Hepatocyte (in vitro differentiated cells): ENCODE measurements at regions not wholly inside any gene's neighbourhood (a gene's known extent, or its start where the extent isn't known, plus 50 kb on each side); places are given as distances from the start of the nearest gene placed in this dataset.
"Not testable (repeated sequence)": the region's sequence is repeated elsewhere in the genome, so short reads cannot be mapped to it uniquely, and the experiment has no call there.

Experiments
- DNase-seq: peaks from one replicate; pipeline ENCODE4 v3.0.0-alpha.2; 2016; ENCODE audit warnings: low spot score
- H2AFZ ChIP-seq: fragments of 200-600 bp; sonication (generic); 2 replicates; pipeline ENCODE4 v1.6.0; 2016; ENCODE audit warnings: antibody characterized with exemption, mild to moderate bottlenecking
- H3K27ac ChIP-seq: fragments of 200-600 bp; sonication (generic); 2 replicates; pipeline ENCODE4 v1.5.1; 2016; ENCODE audit warnings: mild to moderate bottlenecking
- H3K27me3 ChIP-seq: fragments of 200-600 bp; sonication (generic); 2 replicates; pipeline ENCODE4 v1.6.1; 2016
- H3K36me3 ChIP-seq: fragments of 200-600 bp; sonication (generic); replicated peaks from 2 replicates; pipeline ENCODE4 v1.5.1; 2016; ENCODE audit warnings: low read depth; ENCODE audit not compliant: insufficient read depth
- H3K4me1 ChIP-seq: fragments of 200-600 bp; sonication (generic); 2 replicates; pipeline ENCODE4 v1.5.1; 2016; ENCODE audit warnings: mild to moderate bottlenecking, moderate library complexity; ENCODE audit not compliant: insufficient read depth
- H3K4me2 ChIP-seq: fragments of 200-600 bp; sonication (generic); 2 replicates; pipeline ENCODE4 v1.6.0; 2016
- H3K4me3 ChIP-seq: fragments of 200-600 bp; sonication (generic); 2 replicates; pipeline ENCODE4 v1.5.1; 2016; ENCODE audit warnings: mild to moderate bottlenecking
- H3K79me2 ChIP-seq: fragments of 200-600 bp; sonication (generic); 2 replicates; pipeline ENCODE4 v1.6.0; 2017; ENCODE audit warnings: mild to moderate bottlenecking
- H3K9me2 ChIP-seq: fragments of 200-600 bp; sonication (generic); replicated peaks from 2 replicates; pipeline ENCODE4 v1.6.0; 2017; ENCODE audit warnings: mild to moderate bottlenecking; ENCODE audit not compliant: insufficient read depth
- H3K9me3 ChIP-seq: fragments of 200-600 bp; sonication (generic); 2 replicates; pipeline ENCODE4 v1.5.1; 2016; ENCODE audit warnings: low read depth, mild to moderate bottlenecking
- H4K20me1 ChIP-seq: fragments of 200-600 bp; sonication (generic); 2 replicates; pipeline ENCODE4 v1.6.0; 2016; ENCODE audit warnings: mild to moderate bottlenecking; ENCODE audit not compliant: insufficient read depth, poor library complexity, severe bottlenecking
- CTCF ChIP-seq: fragments of 200-600 bp; sonication (generic); IDR thresholded peaks from 2 replicates; pipeline ENCODE4 v1.5.1; 2016; ENCODE audit warnings: antibody characterized with exemption, mild to moderate bottlenecking; ENCODE audit not compliant: poor library complexity
- EZH2 ChIP-seq: fragments of 200-600 bp; sonication (generic); IDR thresholded peaks from 2 replicates; pipeline ENCODE4 v1.6.1; 2016; ENCODE audit warnings: antibody characterized with exemption, mild to moderate bottlenecking, borderline replicate concordance
- EZH2phosphoT487 ChIP-seq: fragments of 200-600 bp; sonication (generic); IDR thresholded peaks from one replicate; pipeline ENCODE4 v1.6.1; 2018; ENCODE audit warnings: antibody characterized with exemption, mild to moderate bottlenecking, low read depth, moderate library complexity; ENCODE audit not compliant: unreplicated experiment, severe bottlenecking
- WGBS: methylation state at CpG from one replicate; pipeline ENCODE4 v1.1.6; 2016; ENCODE audit warnings: low lambda C conversion rate; ENCODE audit errors: missing lambda C conversion rate; 5-methylcytosine and 5-hydroxymethylcytosine counted together

DNA sequence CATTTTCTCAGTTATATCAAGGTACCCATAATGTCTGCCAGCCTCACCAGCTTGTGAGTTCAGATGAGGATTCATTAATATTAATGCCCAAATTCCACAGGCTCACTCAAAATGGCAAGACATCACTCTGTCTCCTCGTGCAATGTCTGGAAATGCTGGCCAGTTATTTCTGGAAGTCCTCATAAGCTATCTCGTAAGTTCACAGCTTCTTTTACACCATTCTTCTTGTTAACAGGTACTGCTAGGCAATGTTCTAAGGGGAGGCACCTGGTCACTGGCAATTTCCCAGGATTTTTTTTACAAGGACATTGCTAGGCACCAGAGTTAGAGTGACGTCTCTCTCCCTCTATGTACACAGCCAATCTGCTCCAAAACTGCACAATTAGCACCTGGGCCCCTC, 80.2 kb upstream of the SEMA3C start:
- no peaks in the 10 kb centered on the region for H3K9me3 ChIP-seq
- H3K36me3 ChIP-seq, result no peaks in the 10 kb centered on the region
- H3K4me1 ChIP-seq, result no peaks in the 10 kb centered on the region
- no peaks in the 10 kb centered on the region for H3K9me2 ChIP-seq
- H3K4me3 ChIP-seq, result no peak overlapping the region
- no peak for DNase-seq
- H4K20me1 ChIP-seq, result no peaks in the 10 kb centered on the region
- no peak overlapping the region for H2AFZ ChIP-seq
- H3K27ac ChIP-seq, result no peak overlapping the region
- H3K27me3 ChIP-seq, result no peaks in the 10 kb centered on the region
- H3K4me2 ChIP-seq, result no peak overlapping the region
- no peak for TF ChIP-seq EZH2phosphoT487
- no peak for TF ChIP-seq CTCF
- TF ChIP-seq EZH2, result no peak
- no peaks in the 10 kb centered on the region for H3K79me2 ChIP-seq
- WGBS, result 86% methylated on average over 3 of the region's 3 CpGs

- Histone ChIP-seq H3K36me3 (no peaks in the 10 kb centered on the region), H3K27ac (no peak overlapping the region), H4K20me1 (no peaks in the 10 kb centered on the region), H3K4me3 (no peak overlapping the region), H3K9me3 (no peaks in the 10 kb centered on the region), H3K79me2 (no peaks in the 10 kb centered on the region), H3K9me2 (no peaks in the 10 kb centered on the region), H3K4me2 (no peak overlapping the region), H2AFZ (no peak overlapping the region), H3K27me3 (no peaks in the 10 kb centered on the region), H3K4me1 (no peaks in the 10 kb centered on the region)
- WGBS, result 92% methylated on average over 7 of the region's 7 CpGs
- TF ChIP-seq EZH2 (no peak), EZH2phosphoT487 (no peak), CTCF (no peak)
- no peak for DNase-seq
Observed at GRCh38 chr7:80997841-80998240, 79.0 kb upstream of the SEMA3C start.

GRCh38 chr7:80996236-80996635, 77.4 kb upstream of the SEMA3C start:
- H3K27ac ChIP-seq, H3K9me3 ChIP-seq, H3K4me1 ChIP-seq, H3K27me3 ChIP-seq, H3K36me3 ChIP-seq, H3K79me2 ChIP-seq, H3K4me2 ChIP-seq, H2AFZ ChIP-seq, DNase-seq, H3K9me2 ChIP-seq, H3K4me3 ChIP-seq, H4K20me1 ChIP-seq: not testable (repeated sequence)
- 92% methylated on average over 2 of the region's 2 CpGs for whole genome bisulfite sequencing

DNA sequence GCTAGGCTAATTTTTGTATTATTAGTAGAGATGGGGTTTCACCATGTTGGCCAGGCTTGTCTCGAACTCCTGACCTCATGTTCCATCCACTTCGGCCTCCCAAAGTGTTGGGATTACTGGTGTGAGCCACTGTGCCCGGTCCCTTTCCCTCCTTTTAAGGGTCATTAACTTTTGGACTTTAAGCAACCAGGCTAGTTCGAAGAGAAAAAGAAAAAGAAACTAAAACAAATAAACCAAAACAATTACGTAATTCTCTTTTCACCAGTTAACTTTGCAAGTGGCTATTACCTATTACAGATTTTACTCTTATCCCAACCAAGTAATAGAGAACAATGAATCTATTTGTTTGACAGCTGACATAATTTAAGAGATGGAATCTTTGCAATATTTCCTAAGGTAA, 72.8 kb upstream of the SEMA3C start:
- DNase-seq, result no peak
- Histone ChIP-seq H3K9me3 (no peaks in the 10 kb centered on the region), H3K79me2 (no peaks in the 10 kb centered on the region), H4K20me1 (no peaks in the 10 kb centered on the region), H3K4me3 (no peak overlapping the region), H3K9me2 (no peaks in the 10 kb centered on the region), H3K4me2 (no peak overlapping the region), H3K27me3 (no peaks in the 10 kb centered on the region), H2AFZ (no peak overlapping the region), H3K4me1 (no peaks in the 10 kb centered on the region), H3K36me3 (no peaks in the 10 kb centered on the region), H3K27ac (no peak overlapping the region)
- 94% methylated on average over 5 of the region's 5 CpGs for WGBS
- TF ChIP-seq CTCF (no peak), EZH2phosphoT487 (no peak), EZH2 (no peak)
